PFSK-1 (cell line): ENCODE measurements at regions not wholly inside any gene's neighbourhood (a gene's known extent, or its start where the extent isn't known, plus 50 kb on each side); places are given as distances from the start of the nearest gene placed in this dataset.

ENCODE experiments used
- FOXP2 ChIP-seq: optimal IDR thresholded peaks from 2 replicates; pipeline ENCODE3; 2011; ENCODE audit warnings: borderline replicate concordance, control low read depth, inconsistent platforms; ENCODE audit not compliant: insufficient read depth; ENCODE audit errors: extremely low read length, extremely low read depth
- POLR2AphosphoS5 ChIP-seq: IDR thresholded peaks from 2 replicates; pipeline ENCODE4 v1.6.1; 2012; ENCODE audit warnings: low read depth, mild to moderate bottlenecking, control low read depth, low read length, moderate library complexity
- REST ChIP-seq, 2 experiments: IDR thresholded peaks; 2 replicates each; pipeline versions ENCODE4 v1.6.1 to v1.8.0; 2011 to 2012; ENCODE audit warnings: low read depth in 2 of 2, low read length in 2 of 2, control low read depth in 1 of 2, inconsistent platforms in 1 of 2, mild to moderate bottlenecking in 1 of 2, moderate library complexity in 1 of 2; ENCODE audit not compliant: insufficient read depth in 1 of 2
- SIN3A ChIP-seq: IDR thresholded peaks from 2 replicates; pipeline ENCODE4 v1.6.1; 2012; ENCODE audit warnings: mild to moderate bottlenecking, low read length, moderate library complexity, borderline replicate concordance; ENCODE audit not compliant: insufficient read depth
- TAF1 ChIP-seq: IDR thresholded peaks from 2 replicates; pipeline ENCODE4 v1.6.1; 2012; ENCODE audit warnings: low read length, control low read depth, borderline replicate concordance; ENCODE audit not compliant: insufficient read depth

DNA sequence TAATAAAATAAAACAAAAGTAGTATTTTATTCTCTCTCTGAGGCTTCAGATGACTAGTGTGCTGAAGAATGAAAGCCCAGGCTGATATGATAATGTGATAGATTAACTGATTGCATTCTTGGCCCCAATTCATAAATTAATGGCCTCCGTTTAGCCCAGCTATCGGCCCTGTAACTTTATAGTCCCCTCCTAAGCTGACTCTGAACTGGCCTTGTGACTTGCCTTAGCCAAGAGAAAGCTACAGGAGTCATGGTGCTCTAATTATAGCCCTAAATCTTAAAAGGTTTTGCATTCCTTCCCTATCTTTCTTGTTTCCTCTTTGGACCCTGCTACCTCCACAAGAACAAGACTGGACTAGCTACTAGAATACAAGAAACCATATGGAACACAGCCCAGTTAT, 123.2 kb upstream of the EPHA3 start:
- TF ChIP-seq TAF1 (no peak), SIN3A (no peak), POLR2AphosphoS5 (no peak), FOXP2 (no peak), REST (IDR thresholded peaks at IDR 0.05; ENCODE audit: insufficient read depth in 1 of 2, low read depth in 2 of 2, low read length in 2 of 2) (no peak)

DNA sequence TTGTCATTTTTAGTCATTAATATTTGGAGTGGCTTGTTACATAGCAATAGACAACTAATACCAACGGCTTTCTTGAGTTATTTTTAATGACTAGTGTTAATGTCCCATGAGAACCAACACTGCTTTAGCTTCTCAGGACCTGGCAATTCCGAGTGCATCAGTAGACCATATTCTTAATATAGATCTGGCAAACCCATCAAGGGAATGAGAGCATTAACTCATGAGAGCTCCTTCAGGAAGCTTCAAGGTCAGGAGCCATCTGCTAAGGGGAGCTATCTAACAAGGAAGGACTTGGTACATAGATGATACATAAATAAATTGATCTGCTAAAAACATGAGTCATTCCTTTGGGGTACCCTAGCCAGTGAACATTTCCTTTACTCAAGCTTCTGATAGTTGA, 122.6 kb upstream of the EPHA3 start:
- TF ChIP-seq TAF1: no peak

GRCh38 chr3:88985491-88985890, 121.9 kb upstream of the EPHA3 start:
- no peak for TF ChIP-seq TAF1
- no peak for TF ChIP-seq SIN3A
- TF ChIP-seq POLR2AphosphoS5: no peak
- no peak for TF ChIP-seq REST (IDR thresholded peaks at IDR 0.05; ENCODE audit: insufficient read depth in 1 of 2, low read depth in 2 of 2, low read length in 2 of 2)
- TF ChIP-seq FOXP2: no peak

DNA sequence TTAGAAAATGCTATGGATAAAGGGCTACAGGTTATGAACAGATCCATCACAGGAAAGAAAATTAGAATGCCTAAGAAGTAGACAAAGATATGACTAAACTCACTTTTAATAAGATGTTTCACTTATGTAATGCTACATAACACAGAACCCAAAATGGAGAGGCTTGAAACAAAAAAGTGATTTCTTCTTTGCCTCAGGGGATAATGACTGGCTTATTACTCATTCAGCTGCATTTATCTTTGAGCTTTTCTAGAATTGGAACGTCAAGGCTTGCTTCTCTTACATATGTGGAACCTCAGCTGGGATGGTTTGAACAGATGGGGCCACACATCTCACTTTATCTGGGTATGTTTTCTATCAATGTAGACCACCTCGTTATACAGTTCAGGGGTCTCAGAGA, 120.6 kb upstream of the EPHA3 start:
- TF ChIP-seq POLR2AphosphoS5 (no peak), REST (IDR thresholded peaks at IDR 0.05; ENCODE audit: insufficient read depth in 1 of 2, low read depth in 2 of 2, low read length in 2 of 2) (no peak), FOXP2 (no peak), TAF1 (no peak), SIN3A (no peak)

GRCh38 chr3:88987776-88988175, 119.6 kb upstream of the EPHA3 start:
- TF ChIP-seq FOXP2 (no peak), TAF1 (no peak), SIN3A (no peak), REST (IDR thresholded peaks at IDR 0.05; ENCODE audit: insufficient read depth in 1 of 2, low read depth in 2 of 2, low read length in 2 of 2) (no peak), POLR2AphosphoS5 (no peak)

- TF ChIP-seq FOXP2 (no peak), TAF1 (no peak)
Observed at GRCh38 chr3:88988906-88989305, 118.5 kb upstream of the EPHA3 start.
